ENCODE measurements at regions not wholly inside any gene's neighbourhood (a gene's known extent, or its start where the extent isn't known, plus 50 kb on each side); places are given as distances from the start of the nearest gene placed in this dataset.

GRCh38 chr18:65607161-65607560 lies 143.7 kb upstream of the CDH7 start (continued):
- TF ChIP-seq ZNF76 (CRISPR knock-in tag; IDR thresholded peaks at IDR 0.05; ENCODE audit: borderline replicate concordance), result no peak
- no peak for TF ChIP-seq THAP12 (CRISPR knock-in tag; IDR thresholded peaks at IDR 0.05)

GRCh38 chr18:65606551-65607130 lies 144.2 kb upstream of the CDH7 start:
- no peak for DNase-seq (ENCODE audit: extremely low read depth in 1 of 4, low spot score in 3 of 4)
- intact Hi-C loops (cut with micrococcal nuclease), result no loop called here
- CTCF ChIA-PET (ENCODE audit: low intra/inter-chr PET ratio), result no interaction called here
- FAIRE-seq, result no peak
- no peaks in the 10 kb centered on the region for H3K9me3 ChIP-seq (replicated peaks; ENCODE audit: control insufficient read depth, insufficient read depth, low read depth, low read length)
- no peak overlapping the region for H3K9ac ChIP-seq (ENCODE audit: insufficient read depth in 1 of 2, low read depth in 2 of 2, low read length in 2 of 2)
- POLR2A ChIA-PET, result no interaction called here
- H3K4me3 ChIP-seq, result no peak overlapping the region
- no peak for ATAC-seq
- no peak for TF ChIP-seq SMARCC2 (IDR thresholded peaks at IDR 0.05; ENCODE audit: low read depth)
- TF ChIP-seq STAT5A (IDR thresholded peaks at IDR 0.05; ENCODE audit: borderline replicate concordance, low read length), result no peak
- no peak for TF ChIP-seq CHCHD3 (CRISPR knock-in tag; IDR thresholded peaks at IDR 0.05)
- no peak for TF ChIP-seq ZBTB1 (CRISPR knock-in tag; IDR thresholded peaks at IDR 0.05; ENCODE audit: borderline replicate concordance, low read depth)
- no peak for TF ChIP-seq EWSR1 (IDR thresholded peaks at IDR 0.05; ENCODE audit: borderline replicate concordance, low read depth, partially characterized antibody)
- TF ChIP-seq NR0B1 (IDR thresholded peaks at IDR 0.05; ENCODE audit: partially characterized antibody), result no peak
- TF ChIP-seq TBP (optimal IDR thresholded peaks at IDR 0.05; ENCODE audit: low read depth, low read length), result no peak
- TF ChIP-seq ZBTB33 (CRISPR knock-in tag; IDR thresholded peaks at IDR 0.05), result no peak
- no peak for TF ChIP-seq ZNF668 (CRISPR knock-in tag; IDR thresholded peaks at IDR 0.05)
- BruUV-seq (replicated peaks), result no TSS peak
- no peaks in the 10 kb centered on the region for H3K36me3 ChIP-seq (ENCODE audit: control insufficient read depth, insufficient read depth, low read length)
- no peak overlapping the region for H3K27ac ChIP-seq (ENCODE audit: extremely low read depth, low read depth, low read length)
- H3K27me3 ChIP-seq (ENCODE audit: control insufficient read depth in 2 of 2, insufficient read depth in 2 of 2, low read length in 2 of 2), result no peaks in the 10 kb centered on the region
- H3K4me2 ChIP-seq (ENCODE audit: insufficient read depth, low read length), result no peak overlapping the region
- H3K4me1 ChIP-seq (replicated peaks in 1 of 2; ENCODE audit: control insufficient read depth in 2 of 2, insufficient read depth in 2 of 2, low read length in 2 of 2), result no peaks in the 10 kb centered on the region
- H3K9me1 ChIP-seq (ENCODE audit: control insufficient read depth, insufficient read depth, low read length), result no peaks in the 10 kb centered on the region
- H2AFZ ChIP-seq (ENCODE audit: low read depth, low read length), result no peak overlapping the region
- WGBS (ENCODE audit: insufficient coverage, low coverage, missing lambda C conversion rate), result 0% methylated on average over 1 of the region's 3 CpGs
- no peaks in the 10 kb centered on the region for H3K79me2 ChIP-seq (ENCODE audit: control insufficient read depth, insufficient read depth, low read length)
- H4K20me1 ChIP-seq (replicated peaks; ENCODE audit: control insufficient read depth, insufficient read depth, low read length), result no peaks in the 10 kb centered on the region
- in situ Hi-C loops (cut with MboI), result no loop called here

Measured in K562 (cell line).